ENCODE measurements at regions not wholly inside any gene's neighbourhood (a gene's known extent, or its start where the extent isn't known, plus 50 kb on each side); places are given as distances from the start of the nearest gene placed in this dataset.
"Not testable (repeated sequence)": the region's sequence is repeated elsewhere in the genome, so short reads cannot be mapped to it uniquely, and the experiment has no call there.

GRCh38 chr13:90945146-90945545 is 402.3 kb upstream of the MIR17HG start:
- not testable (repeated sequence) for ATAC-seq (ENCODE audit: low read depth in 2 of 2); H3K27me3 ChIP-seq (ENCODE audit: control insufficient read depth, insufficient read depth, low read length); H3K4me1 Mint-ChIP-seq

GRCh38 chr13:90946125-90946524 is 401.4 kb upstream of the MIR17HG start:
- not testable (repeated sequence) for H3K27me3 Mint-ChIP-seq, H3K4me3 Mint-ChIP-seq

More at GRCh38 chr13:90945146-90945545, 402.3 kb upstream of the MIR17HG start:
- H3K9me3 ChIP-seq (ENCODE audit: control insufficient read depth in 2 of 2, low read length in 2 of 2), result peaks cover 2 to 12% of the 10 kb centered on the region in 2 experiments
- not testable (repeated sequence) for H3K27ac ChIP-seq (ENCODE audit: insufficient read depth, low read length, poor library complexity, severe bottlenecking); H3K36me3 Mint-ChIP-seq; DNase-seq; H3K36me3 ChIP-seq (ENCODE audit: control insufficient read depth, insufficient read depth, low read length); H3K4me1 ChIP-seq (ENCODE audit: control insufficient read depth, insufficient read depth, low read length, poor library complexity, severe bottlenecking); H3K27ac Mint-ChIP-seq; H3K4me3 ChIP-seq (ENCODE audit: low read depth, low read length); H3K4me3 Mint-ChIP-seq; H3K27me3 Mint-ChIP-seq
- peaks cover 0 to 22% (median 5%) of the 10 kb centered on the region in 7 donors for H3K9me3 Mint-ChIP-seq

GRCh38 chr13:90947976-90948375 is 399.5 kb upstream of the MIR17HG start:
- H3K4me1 ChIP-seq (ENCODE audit: control insufficient read depth, insufficient read depth, low read length, poor library complexity, severe bottlenecking), result no peaks in the 10 kb centered on the region

More at GRCh38 chr13:90946125-90946524, 401.4 kb upstream of the MIR17HG start:
- not testable (repeated sequence) for H3K36me3 Mint-ChIP-seq; DNase-seq; H3K27me3 ChIP-seq (ENCODE audit: control insufficient read depth, insufficient read depth, low read length); H3K36me3 ChIP-seq (ENCODE audit: control insufficient read depth, insufficient read depth, low read length); ATAC-seq (ENCODE audit: low read depth in 2 of 2); H3K27ac ChIP-seq (ENCODE audit: insufficient read depth, low read length, poor library complexity, severe bottlenecking); H3K4me1 Mint-ChIP-seq; H3K4me3 ChIP-seq (ENCODE audit: low read depth, low read length); H3K27ac Mint-ChIP-seq; H3K4me1 ChIP-seq (ENCODE audit: control insufficient read depth, insufficient read depth, low read length, poor library complexity, severe bottlenecking)
- peaks cover 0 to 25% (median 2%) of the 10 kb centered on the region in 7 donors for H3K9me3 Mint-ChIP-seq
- peaks cover 2 to 12% of the 10 kb centered on the region in 2 experiments for H3K9me3 ChIP-seq (ENCODE audit: control insufficient read depth in 2 of 2, low read length in 2 of 2)

GRCh38 chr13:90950160-90950559 is 397.3 kb upstream of the MIR17HG start:
- Histone ChIP-seq H3K36me3 (ENCODE audit: control insufficient read depth, insufficient read depth, low read length) (no peaks in the 10 kb centered on the region), H3K27ac (ENCODE audit: insufficient read depth, low read length, poor library complexity, severe bottlenecking) (no peak overlapping the region), H3K4me3 (ENCODE audit: low read depth, low read length) (no peak overlapping the region), H3K9me3 (ENCODE audit: control insufficient read depth in 2 of 2, low read length in 2 of 2) (peaks cover 2 to 12% of the 10 kb centered on the region in 2 experiments), H3K27me3 (ENCODE audit: control insufficient read depth, insufficient read depth, low read length) (no peaks in the 10 kb centered on the region), H3K4me1 (ENCODE audit: control insufficient read depth, insufficient read depth, low read length, poor library complexity, severe bottlenecking) (no peaks in the 10 kb centered on the region)
- DNase-seq (no peak), ATAC-seq (ENCODE audit: low read depth in 2 of 2) (no peak)
- H3K36me3 Mint-ChIP-seq, result no peaks in the 10 kb centered on the region
- H3K4me3 Mint-ChIP-seq, result no peak overlapping the region
- H3K27me3 Mint-ChIP-seq, result no peaks in the 10 kb centered on the region
- H3K9me3 Mint-ChIP-seq, result peaks cover 0 to 25% (median 5%) of the 10 kb centered on the region in 7 donors
- no peaks in the 10 kb centered on the region for H3K4me1 Mint-ChIP-seq
- H3K27ac Mint-ChIP-seq, result no peak overlapping the region

More at GRCh38 chr13:90947976-90948375, 399.5 kb upstream of the MIR17HG start:
- Mint-ChIP-seq H3K36me3 (no peaks in the 10 kb centered on the region), H3K4me3 (no peak overlapping the region), H3K4me1 (no peaks in the 10 kb centered on the region), H3K27me3 (no peaks in the 10 kb centered on the region), H3K9me3 (peaks cover 0 to 21% (median 1%) of the 10 kb centered on the region in 7 donors), H3K27ac (no peak overlapping the region)
- ATAC-seq (ENCODE audit: low read depth in 2 of 2) (no peak), DNase-seq (no peak)
- Histone ChIP-seq H3K27ac (ENCODE audit: insufficient read depth, low read length, poor library complexity, severe bottlenecking) (no peak overlapping the region), H3K9me3 (ENCODE audit: control insufficient read depth in 2 of 2, low read length in 2 of 2) (peaks cover 2 to 12% of the 10 kb centered on the region in 2 experiments), H3K4me3 (ENCODE audit: low read depth, low read length) (no peak overlapping the region), H3K36me3 (ENCODE audit: control insufficient read depth, insufficient read depth, low read length) (no peaks in the 10 kb centered on the region), H3K27me3 (ENCODE audit: control insufficient read depth, insufficient read depth, low read length) (no peaks in the 10 kb centered on the region)

- no peaks in the 10 kb centered on the region for H3K27me3 ChIP-seq (ENCODE audit: control insufficient read depth, insufficient read depth, low read length)
- no peak overlapping the region for H3K4me3 Mint-ChIP-seq
- no peaks in the 10 kb centered on the region for H3K36me3 Mint-ChIP-seq
- no peak overlapping the region for H3K27ac ChIP-seq (ENCODE audit: insufficient read depth, low read length, poor library complexity, severe bottlenecking)
- H3K27me3 Mint-ChIP-seq, result no peaks in the 10 kb centered on the region
- H3K4me1 ChIP-seq (ENCODE audit: control insufficient read depth, insufficient read depth, low read length, poor library complexity, severe bottlenecking), result no peaks in the 10 kb centered on the region
- no peaks in the 10 kb centered on the region for H3K36me3 ChIP-seq (ENCODE audit: control insufficient read depth, insufficient read depth, low read length)
- no peak overlapping the region for H3K4me3 ChIP-seq (ENCODE audit: low read depth, low read length)
- H3K27ac Mint-ChIP-seq, result no peak overlapping the region
- no peaks in the 10 kb centered on the region for H3K4me1 Mint-ChIP-seq
- H3K9me3 ChIP-seq (ENCODE audit: control insufficient read depth in 2 of 2, low read length in 2 of 2), result peaks cover 2 to 12% of the 10 kb centered on the region in 2 experiments
- H3K9me3 Mint-ChIP-seq, result peaks cover 1 to 25% (median 4%) of the 10 kb centered on the region in 7 donors
- ATAC-seq (ENCODE audit: low read depth in 2 of 2) (no peak), DNase-seq (no peak)
These were observed 395.8 kb upstream of the MIR17HG start for GRCh38 chr13:90951663-90952062.

GRCh38 chr13:90952326-90952725 is 395.2 kb upstream of the MIR17HG start:
- Mint-ChIP-seq H3K4me3 (no peak overlapping the region), H3K27me3 (no peaks in the 10 kb centered on the region), H3K4me1 (no peaks in the 10 kb centered on the region), H3K27ac (no peak overlapping the region), H3K9me3 (peaks cover 0 to 25% (median 4%) of the 10 kb centered on the region in 7 donors), H3K36me3 (no peaks in the 10 kb centered on the region)
- Histone ChIP-seq H3K4me3 (ENCODE audit: low read depth, low read length) (no peak overlapping the region), H3K36me3 (ENCODE audit: control insufficient read depth, insufficient read depth, low read length) (no peaks in the 10 kb centered on the region), H3K27ac (ENCODE audit: insufficient read depth, low read length, poor library complexity, severe bottlenecking) (no peak overlapping the region), H3K9me3 (ENCODE audit: control insufficient read depth in 2 of 2, low read length in 2 of 2) (peaks cover 2 to 11% of the 10 kb centered on the region in 2 experiments), H3K27me3 (ENCODE audit: control insufficient read depth, insufficient read depth, low read length) (no peaks in the 10 kb centered on the region), H3K4me1 (ENCODE audit: control insufficient read depth, insufficient read depth, low read length, poor library complexity, severe bottlenecking) (no peaks in the 10 kb centered on the region)
- DNase-seq (no peak), ATAC-seq (ENCODE audit: low read depth in 2 of 2) (no peak)

- no peaks in the 10 kb centered on the region for H3K9me3 ChIP-seq (ENCODE audit: control insufficient read depth in 2 of 2, low read length in 2 of 2)
- Mint-ChIP-seq H3K4me3 (no peak overlapping the region), H3K4me1 (no peaks in the 10 kb centered on the region), H3K36me3 (no peaks in the 10 kb centered on the region), H3K27me3 (no peaks in the 10 kb centered on the region), H3K27ac (no peak overlapping the region), H3K9me3 (peaks cover 0 to 13% (median 4%) of the 10 kb centered on the region in 7 donors)
- H3K36me3 ChIP-seq (ENCODE audit: control insufficient read depth, insufficient read depth, low read length), result no peaks in the 10 kb centered on the region
- no peak for DNase-seq
- no peak overlapping the region for H3K4me3 ChIP-seq (ENCODE audit: low read depth, low read length)
- H3K27ac ChIP-seq (ENCODE audit: insufficient read depth, low read length, poor library complexity, severe bottlenecking), result no peak overlapping the region
- no peaks in the 10 kb centered on the region for H3K4me1 ChIP-seq (ENCODE audit: control insufficient read depth, insufficient read depth, low read length, poor library complexity, severe bottlenecking)
- H3K27me3 ChIP-seq (ENCODE audit: control insufficient read depth, insufficient read depth, low read length), result no peaks in the 10 kb centered on the region
- no peak for ATAC-seq (ENCODE audit: low read depth in 2 of 2)
These were observed 392.8 kb upstream of the MIR17HG start for GRCh38 chr13:90954605-90955195.

GRCh38 chr13:90956031-90956430 is 391.5 kb upstream of the MIR17HG start:
- no peak overlapping the region for H3K4me3 ChIP-seq (ENCODE audit: low read depth, low read length)
- ATAC-seq (ENCODE audit: low read depth in 2 of 2) (no peak), DNase-seq (no peak)
- H3K27me3 ChIP-seq (ENCODE audit: control insufficient read depth, insufficient read depth, low read length), result no peaks in the 10 kb centered on the region
- no peaks in the 10 kb centered on the region for H3K4me1 Mint-ChIP-seq
- no peaks in the 10 kb centered on the region for H3K36me3 Mint-ChIP-seq
- no peak overlapping the region for H3K4me3 Mint-ChIP-seq
- H3K27me3 Mint-ChIP-seq, result no peaks in the 10 kb centered on the region
- H3K27ac ChIP-seq (ENCODE audit: insufficient read depth, low read length, poor library complexity, severe bottlenecking), result no peak overlapping the region
- no peaks in the 10 kb centered on the region for H3K36me3 ChIP-seq (ENCODE audit: control insufficient read depth, insufficient read depth, low read length)
- peaks cover 0 to 6% (median 4%) of the 10 kb centered on the region in 7 donors for H3K9me3 Mint-ChIP-seq
- no peaks in the 10 kb centered on the region for H3K4me1 ChIP-seq (ENCODE audit: control insufficient read depth, insufficient read depth, low read length, poor library complexity, severe bottlenecking)
- no peaks in the 10 kb centered on the region for H3K9me3 ChIP-seq (ENCODE audit: control insufficient read depth in 2 of 2, low read length in 2 of 2)
- no peak overlapping the region for H3K27ac Mint-ChIP-seq

All from CD4-positive, CD25-positive, alpha-beta regulatory T cell (primary cell).